ENCODE measurements at regions not wholly inside any gene's neighbourhood (a gene's known extent, or its start where the extent isn't known, plus 50 kb on each side); places are given as distances from the start of the nearest gene placed in this dataset.

DNA sequence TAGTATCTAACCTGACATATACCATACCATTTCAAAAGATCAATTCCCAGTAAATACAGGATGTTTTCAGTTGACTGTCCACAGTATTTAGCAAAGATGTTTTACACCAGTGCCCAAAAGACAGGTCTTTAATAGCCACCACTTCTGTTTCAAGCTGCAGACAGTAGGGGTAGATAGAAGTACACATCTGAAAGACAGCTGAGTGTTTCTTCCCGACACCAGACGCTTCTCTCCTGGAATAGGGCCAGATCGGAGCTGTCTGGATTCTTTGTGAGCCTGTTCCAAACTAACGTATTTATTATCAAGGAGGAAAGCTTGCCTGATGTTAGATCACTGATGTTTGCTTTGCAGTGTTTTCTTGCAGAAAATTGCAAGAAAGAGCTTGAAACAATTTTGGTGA lies 136.1 kb upstream of the RBMS3 start:
- TF ChIP-seq POLR2AphosphoS5 (IDR thresholded peaks at IDR 0.05) (no peak), POLR2A (IDR thresholded peaks at IDR 0.05) (no peak)
